HepG2 (cell line): ENCODE measurements at regions not wholly inside any gene's neighbourhood (a gene's known extent, or its start where the extent isn't known, plus 50 kb on each side); places are given as distances from the start of the nearest gene placed in this dataset.

ENCODE experiments used
- ATAC-seq: fragments of 200-7000 bp; cut with Tn5 transposase; 3 replicates; pipeline ENCODE4 v1.9.1; 2020; ENCODE audit warnings: mild to moderate bottlenecking, moderate library complexity
- BruUV-seq: library from RNA; stranded (reverse); fragments of 400-500 nt; replicated peaks from 2 replicates; lab custom pipeline; 2021; lab: Mats Ljungman, UMichigan
- CTCF ChIA-PET: fragments of 300-600 bp; formaldehyde crosslinking; extraction: SDS; loops from one replicate; lab custom pipeline; 2021; ENCODE audit warnings: low total read pairs, inconsistent platforms, low intra/inter-chr PET ratio; lab: Yijun Ruan, JAX
- POLR2A ChIA-PET: fragments of 350-600 bp; sonication (Branson Sonifier 250); formaldehyde crosslinking; loops from one replicate; lab custom pipeline; 2020; ENCODE audit warnings: antibody characterized with exemption, inconsistent platforms; lab: Yijun Ruan, JAX
- DNase-seq: peaks from one replicate; pipeline ENCODE4 v3.0.0-alpha.2; 2015; ENCODE audit warnings: low spot score
- FAIRE-seq: peaks from 3 replicates; lab custom pipeline; 2011; peaks lifted over from hg19 to GRCh38; lab: Jason Lieb, UNC
- H2AFZ ChIP-seq: one replicate; pipeline ENCODE4 v1.6.1; 2011; ENCODE audit warnings: low read length, inconsistent platforms
- H3K27ac ChIP-seq: fragments of 300-600 bp; 3 replicates; pipeline ENCODE4 v1.8.0; 2011; ENCODE audit warnings: mixed run types, mild to moderate bottlenecking, mixed read lengths, low read length, inconsistent platforms; ENCODE audit not compliant: insufficient read depth; ENCODE audit errors: extremely low read length
- H3K27me3 ChIP-seq, 2 experiments: fragments of 200-600 bp in 1 of 2; 2 replicates in 1 of 2; 3 replicates in 1 of 2; pipeline versions ENCODE4 v1.6.0 to v1.8.0; 2011; ENCODE audit warnings: low read length in 2 of 2, mild to moderate bottlenecking in 2 of 2, moderate library complexity in 2 of 2, inconsistent platforms in 1 of 2; ENCODE audit not compliant: insufficient read depth in 2 of 2, control insufficient read depth in 1 of 2
- H3K36me3 ChIP-seq, 2 experiments: fragments of 200-600 bp in 1 of 2; replicated peaks in 1 of 2; 2 replicates in 1 of 2; 3 replicates in 1 of 2; pipeline versions ENCODE4 v1.5.1 to v1.8.0; 2011; ENCODE audit warnings: low read length in 2 of 2, inconsistent platforms in 1 of 2; ENCODE audit not compliant: insufficient read depth in 2 of 2, control insufficient read depth in 1 of 2
- H3K4me1 ChIP-seq: 2 replicates; pipeline ENCODE4 v1.5.1; 2012; ENCODE audit warnings: low read length, inconsistent platforms; ENCODE audit not compliant: insufficient read depth
- H3K4me2 ChIP-seq: 2 replicates; pipeline ENCODE4 v1.6.0; 2011; ENCODE audit warnings: low read depth, low read length, inconsistent platforms
- H3K4me3 ChIP-seq, 3 experiments: fragments of 200-600 bp in 1 of 3; sonication (generic), shearing (Covaris generic) in 1 of 3; replicated peaks in 1 of 3; 2 replicates each; pipeline ENCODE4 v1.5.1; 2011 to 2016; ENCODE audit warnings: low read length in 3 of 3, inconsistent platforms in 2 of 3, low read depth in 2 of 3, mild to moderate bottlenecking in 2 of 3, control low read depth in 1 of 3, mixed read lengths in 1 of 3; ENCODE audit not compliant: insufficient read depth in 1 of 3
- H3K79me2 ChIP-seq: one replicate; pipeline ENCODE4 v1.6.1; 2011; ENCODE audit warnings: low read length, inconsistent platforms; ENCODE audit not compliant: insufficient read depth
- H3K9ac ChIP-seq: 2 replicates; pipeline ENCODE4 v1.6.0; 2011; ENCODE audit warnings: mild to moderate bottlenecking, low read depth, low read length, inconsistent platforms; ENCODE audit not compliant: insufficient read depth
- H3K9me3 ChIP-seq: 2 replicates; pipeline ENCODE4 v1.5.1; 2012; ENCODE audit warnings: mild to moderate bottlenecking, low read length
- H4K20me1 ChIP-seq: 2 replicates; pipeline ENCODE4 v1.6.0; 2011; ENCODE audit warnings: inconsistent platforms, mild to moderate bottlenecking, low read length, moderate library complexity; ENCODE audit not compliant: insufficient read depth
- CSRNP1 ChIP-seq: sonication (generic); formaldehyde crosslinking; IDR thresholded peaks from 2 replicates; pipeline ENCODE4 v1.8.1; 2023; ENCODE audit warnings: mild to moderate bottlenecking, missing genetic modification reagents
- EHMT2 ChIP-seq: fragments of 200-600 bp; sonication (generic); IDR thresholded peaks from 2 replicates; pipeline ENCODE4 v1.7.0; 2017; ENCODE audit warnings: antibody characterized with exemption, low read depth, low read length, borderline replicate concordance
- HNRNPH1 ChIP-seq: fragments of 200-400 bp; formaldehyde crosslinking; optimal IDR thresholded peaks from 2 replicates; pipeline ENCODE3; 2017; ENCODE audit warnings: mild to moderate bottlenecking, low read depth, low read length
- JUND ChIP-seq: sonication (generic); formaldehyde crosslinking; IDR thresholded peaks from 2 replicates; pipeline ENCODE4 v1.8.0; 2022; ENCODE audit warnings: mild to moderate bottlenecking, missing genetic modification reagents
- NR0B2 ChIP-seq: sonication (generic); formaldehyde crosslinking; IDR thresholded peaks from 2 replicates; pipeline ENCODE4 v1.4.0; 2020; ENCODE audit warnings: mild to moderate bottlenecking, missing genetic modification reagents
- PAWR ChIP-seq: sonication (generic); formaldehyde crosslinking; IDR thresholded peaks from 2 replicates; pipeline ENCODE4 v1.4.0; 2020; ENCODE audit warnings: missing genetic modification reagents, mild to moderate bottlenecking, borderline replicate concordance
- PHF8 ChIP-seq: sonication (generic); formaldehyde crosslinking; IDR thresholded peaks from 2 replicates; pipeline ENCODE4 v1.5.0; 2020; ENCODE audit warnings: missing genetic modification reagents
- SCMH1 ChIP-seq: sonication (generic); formaldehyde crosslinking; IDR thresholded peaks from 2 replicates; pipeline ENCODE4 v1.9.0; 2021; ENCODE audit warnings: missing genetic modification reagents, mild to moderate bottlenecking, borderline replicate concordance
- YY1 ChIP-seq: IDR thresholded peaks from 2 replicates; pipeline ENCODE4 v1.6.1; 2011; ENCODE audit warnings: low read length, low read depth, moderate library complexity, mild to moderate bottlenecking; ENCODE audit not compliant: insufficient read depth, insufficient replicate concordance
- ZBTB38 ChIP-seq: sonication (generic); formaldehyde crosslinking; IDR thresholded peaks from 2 replicates; pipeline ENCODE4 v1.5.1; 2020; ENCODE audit warnings: mild to moderate bottlenecking, missing genetic modification reagents
- ZNF207 ChIP-seq: fragments of 450-650 bp; IDR thresholded peaks from 2 replicates; pipeline ENCODE4 v1.6.1; 2016; ENCODE audit warnings: antibody characterized with exemption, borderline replicate concordance
- ZNF263 ChIP-seq: sonication (generic); formaldehyde crosslinking; IDR thresholded peaks from 2 replicates; pipeline ENCODE4 v1.4.0; 2020; ENCODE audit warnings: missing genetic modification reagents
- ZNF331 ChIP-seq: sonication (generic); formaldehyde crosslinking; IDR thresholded peaks from 2 replicates; pipeline ENCODE4 v1.4.0; 2020; ENCODE audit warnings: missing genetic modification reagents
- ZNF652 ChIP-seq: IDR thresholded peaks from 2 replicates; pipeline ENCODE4 v1.6.1; 2016; ENCODE audit warnings: low read depth, borderline replicate concordance
- ZNF766 ChIP-seq: sonication (generic); formaldehyde crosslinking; IDR thresholded peaks from 2 replicates; pipeline ENCODE4 v1.5.0; 2020; ENCODE audit warnings: missing genetic modification reagents, borderline replicate concordance
- WGBS: methylation state at CpG from one replicate; pipeline ENCODE4 v1.1.6; 2017; ENCODE audit warnings: low lambda C conversion rate; 5-methylcytosine and 5-hydroxymethylcytosine counted together
- in situ Hi-C: cut with HindIII; loops from 2 replicates; pipeline ENCODE4 v1.10.0; 2017; ENCODE audit warnings: low pct_unique_long_range_greater_than_20kb; ENCODE audit not compliant: extremely low pct_ligation_motif_present
- intact Hi-C: fragments of 100-400 bp; cut with micrococcal nuclease; formaldehyde crosslinking; loops from one replicate; pipeline ENCODE4 v1.10.0; 2022; ENCODE audit not compliant: unreplicated experiment
- TF ChIP-seq, protein P1 (sequence below): sonication (generic); formaldehyde crosslinking; IDR thresholded peaks from 2 replicates; pipeline ENCODE4 v1.8.1; 2023; ENCODE audit warnings: mild to moderate bottlenecking, moderate library complexity, missing genetic modification reagents

DNA sequence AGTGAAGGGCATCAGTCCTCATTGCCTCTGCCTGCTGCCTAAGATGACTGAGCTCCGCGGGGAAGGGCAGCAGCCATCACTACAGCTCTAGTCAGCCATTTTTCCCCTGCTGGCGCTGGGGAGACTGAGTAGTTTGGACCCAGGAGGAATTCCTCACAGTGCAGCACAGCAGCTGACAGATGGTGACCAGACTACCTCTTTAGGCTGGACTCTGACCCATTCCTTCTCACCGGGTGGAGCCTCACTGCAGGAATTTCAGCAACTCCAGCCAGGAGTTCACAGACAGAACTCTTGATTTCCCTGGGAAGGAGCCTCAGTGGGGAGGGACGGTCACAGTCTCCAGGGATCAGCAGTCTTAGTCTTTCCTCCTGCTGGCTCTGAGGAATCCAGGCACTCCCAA, 492.0 kb upstream of the MMS22L start:
- no peaks in the 10 kb centered on the region for H3K27me3 ChIP-seq
- POLR2A ChIA-PET: no interaction called here
- WGBS: 0% methylated on average over 5 of the region's 5 CpGs
- CTCF ChIA-PET: no interaction called here
- in situ Hi-C loops: no loop called here
- H3K36me3 ChIP-seq: no peaks in the 10 kb centered on the region
- H2AFZ ChIP-seq: no peak overlapping the region
- intact Hi-C loops: no loop called here
- TF ChIP-seq YY1 (peak; percentile 19), EHMT2 (no peak), ZNF766 (CRISPR knock-in tag) (no peak), ZNF263 (CRISPR knock-in tag) (no peak), ZNF331 (CRISPR knock-in tag) (no peak), JUND (CRISPR knock-in tag) (no peak)
- H3K27ac ChIP-seq: no peak overlapping the region
- no peaks in the 10 kb centered on the region for H4K20me1 ChIP-seq
- H3K9ac ChIP-seq: no peak overlapping the region
- ATAC-seq (peak; percentile 93), DNase-seq (peak; percentile 4), FAIRE-seq (no peak)
- H3K4me3 ChIP-seq: 0 out of 6 replicates have a peak overlapping the region, but pooled peaks of 1 of the 3 experiments have one; percentile 7
- BruUV-seq: no TSS peak
- peak overlapping the region; percentile 37 for H3K4me2 ChIP-seq
- peaks cover 8% of the 10 kb centered on the region; the same call in 1 of the 2 replicates for H3K4me1 ChIP-seq
- H3K9me3 ChIP-seq: no peaks in the 10 kb centered on the region
- no peaks in the 10 kb centered on the region for H3K79me2 ChIP-seq

- ATAC-seq (no peak), DNase-seq (no peak), FAIRE-seq (no peak)
- in situ Hi-C loops: no loop called here
- ChIA-PET POLR2A (no interaction called here), CTCF (no interaction called here)
- no peak overlapping the region for H3K27ac ChIP-seq
- no peak overlapping the region for H2AFZ ChIP-seq
- intact Hi-C loops: no loop called here
- no peak overlapping the region for H3K4me2 ChIP-seq
- H3K4me3 ChIP-seq: no peak overlapping the region
- H3K27me3 ChIP-seq: no peaks in the 10 kb centered on the region
- H3K4me1 ChIP-seq: peaks cover 8% of the 10 kb centered on the region; the same call in 1 of the 2 replicates
- H3K79me2 ChIP-seq: no peaks in the 10 kb centered on the region
- H3K9me3 ChIP-seq: no peaks in the 10 kb centered on the region
- H3K9ac ChIP-seq: no peak overlapping the region
- H3K36me3 ChIP-seq: no peaks in the 10 kb centered on the region
- no peaks in the 10 kb centered on the region for H4K20me1 ChIP-seq
- no TSS peak for BruUV-seq
- 37% methylated on average over 5 of the region's 5 CpGs for WGBS
- TF ChIP-seq, protein P1, sequence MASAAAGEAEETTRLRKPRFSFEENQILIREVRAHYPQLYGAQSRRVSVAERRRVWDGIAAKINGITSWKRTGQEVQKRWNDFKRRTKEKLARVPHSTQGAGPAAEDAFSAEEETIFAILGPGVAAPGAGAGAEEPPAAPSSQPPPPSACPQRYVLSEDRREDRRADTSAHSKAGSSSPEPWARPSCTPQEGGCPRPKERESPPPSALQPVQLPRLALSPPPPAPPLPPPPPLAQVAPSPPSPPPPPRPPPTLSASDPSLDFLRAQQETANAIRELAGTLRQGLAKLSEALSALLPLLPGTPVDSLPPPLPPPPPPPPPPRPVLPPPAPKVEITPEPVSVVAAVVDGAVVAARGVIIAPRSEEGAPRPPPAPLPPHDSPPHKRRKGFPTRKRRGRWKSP: no peak
- TF ChIP-seq ZNF207 (no peak), SCMH1 (CRISPR knock-in tag) (no peak), ZNF652 (no peak), NR0B2 (CRISPR knock-in tag) (no peak), HNRNPH1 (no peak), PAWR (CRISPR knock-in tag) (no peak), CSRNP1 (CRISPR knock-in tag) (no peak), PHF8 (CRISPR knock-in tag) (no peak), ZBTB38 (CRISPR knock-in tag) (no peak)
Measured at GRCh38 chr6:97778290-97779038, 495.4 kb upstream of the MMS22L start.
